Neuronal stem cell (in vitro differentiated cells): ENCODE measurements at regions not wholly inside any gene's neighbourhood (a gene's known extent, or its start where the extent isn't known, plus 50 kb on each side); places are given as distances from the start of the nearest gene placed in this dataset.

Experiments
- DNase-seq: peaks from one replicate; pipeline ENCODE4 v3.0.0-alpha.2; 2013; ENCODE audit warnings: low spot score
- H2AFZ ChIP-seq: one replicate; pipeline ENCODE4 v1.6.1; 2013; ENCODE audit warnings: mild to moderate bottlenecking, low read length, inconsistent platforms
- H2AK5ac ChIP-seq: 2 replicates; pipeline ENCODE4 v1.6.1; 2013; ENCODE audit warnings: low read depth, mild to moderate bottlenecking, inconsistent platforms, low read length, moderate library complexity, mixed read lengths
- H2BK120ac ChIP-seq: 2 replicates; pipeline ENCODE4 v1.6.1; 2013; ENCODE audit warnings: low read depth, mild to moderate bottlenecking, inconsistent platforms, low read length, moderate library complexity, mixed read lengths
- H2BK12ac ChIP-seq: one replicate; pipeline ENCODE4 v1.6.1; 2013; ENCODE audit warnings: low read length, inconsistent platforms
- H2BK15ac ChIP-seq: 2 replicates; pipeline ENCODE4 v1.6.1; 2013; ENCODE audit warnings: mild to moderate bottlenecking, low read length, inconsistent platforms, mixed read lengths
- H2BK5ac ChIP-seq: one replicate; pipeline ENCODE4 v1.6.1; 2013; ENCODE audit warnings: inconsistent platforms, mild to moderate bottlenecking, low read length, moderate library complexity
- H3K14ac ChIP-seq: one replicate; pipeline ENCODE4 v1.6.1; 2013; ENCODE audit warnings: low read length, inconsistent platforms
- H3K18ac ChIP-seq: 2 replicates; pipeline ENCODE4 v1.6.1; 2013; ENCODE audit warnings: low read length, inconsistent platforms
- H3K23ac ChIP-seq: 2 replicates; pipeline ENCODE4 v1.6.1; 2013; ENCODE audit warnings: low read depth, mild to moderate bottlenecking, mixed read lengths, low read length, inconsistent platforms; ENCODE audit not compliant: poor library complexity
- H3K27ac ChIP-seq: replicated peaks from 3 replicates; pipeline ENCODE4 v1.5.1; 2013; ENCODE audit warnings: low read length, inconsistent platforms
- H3K27me3 ChIP-seq, 3 experiments: 2 replicates each; pipeline ENCODE4 v1.6.1; 2013; ENCODE audit warnings: low read length in 3 of 3, mild to moderate bottlenecking in 2 of 3, inconsistent platforms in 1 of 3, low read depth in 1 of 3, mixed read lengths in 1 of 3, moderate library complexity in 1 of 3; ENCODE audit not compliant: control insufficient read depth in 3 of 3, insufficient read depth in 3 of 3
- H3K36me3 ChIP-seq, 2 donors: replicated peaks in 1 of 2; 2 replicates each; pipeline ENCODE4 v1.6.1; 2013; ENCODE audit warnings: low read length in 2 of 2; ENCODE audit not compliant: control insufficient read depth in 2 of 2, insufficient read depth in 2 of 2
- H3K4ac ChIP-seq: 2 replicates; pipeline ENCODE4 v1.6.1; 2013; ENCODE audit warnings: inconsistent platforms, mild to moderate bottlenecking, low read length, moderate library complexity
- H3K4me1 ChIP-seq, 2 donors: 1 replicate in 1 of 2; 2 replicates in 1 of 2; pipeline ENCODE4 v1.6.1; 2013; ENCODE audit warnings: low read length in 2 of 2, low read depth in 1 of 2; ENCODE audit not compliant: control insufficient read depth in 2 of 2, insufficient read depth in 1 of 2
- H3K4me2 ChIP-seq: one replicate; pipeline ENCODE4 v1.6.1; 2013; ENCODE audit warnings: mild to moderate bottlenecking, low read length, inconsistent platforms; ENCODE audit not compliant: insufficient read depth, poor library complexity, severe bottlenecking
- H3K4me3 ChIP-seq, 2 donors: 2 replicates each; pipeline ENCODE4 v1.5.1; 2013; ENCODE audit warnings: low read length in 2 of 2, mild to moderate bottlenecking in 2 of 2, inconsistent platforms in 1 of 2, moderate library complexity in 1 of 2
- H3K79me1 ChIP-seq: one replicate; pipeline ENCODE4 v1.6.1; 2013; ENCODE audit warnings: low read depth, mild to moderate bottlenecking, inconsistent platforms, low read length, moderate library complexity
- H3K9ac ChIP-seq: one replicate; pipeline ENCODE4 v1.6.1; 2013; ENCODE audit warnings: mild to moderate bottlenecking, low read depth, low read length, inconsistent platforms; ENCODE audit not compliant: poor library complexity
- H3K9me3 ChIP-seq, 2 donors: replicated peaks in 1 of 2; 2 replicates each; pipeline versions ENCODE3 to v1.6.1; 2013; ENCODE audit warnings: low read length in 2 of 2, mild to moderate bottlenecking in 2 of 2, inconsistent platforms in 1 of 2, low read depth in 1 of 2, mixed read lengths in 1 of 2, moderate library complexity in 1 of 2; ENCODE audit not compliant: control insufficient read depth in 2 of 2, insufficient read depth in 1 of 2
- H4K8ac ChIP-seq: one replicate; pipeline ENCODE4 v1.6.1; 2013; ENCODE audit warnings: low read depth, mild to moderate bottlenecking, inconsistent platforms, low read length, moderate library complexity
- H4K91ac ChIP-seq: one replicate; pipeline ENCODE4 v1.6.1; 2013; ENCODE audit warnings: low read length, low read depth, mild to moderate bottlenecking, inconsistent platforms; ENCODE audit not compliant: poor library complexity
- WGBS, 2 donors: extraction: QIAGEN DNeasy Blood & Tissue Kit; methylation state at CpG; one replicate each; pipeline ENCODE4 v1.1.7; 2013; ENCODE audit warnings: missing lambda C conversion rate in 2 of 2, mixed read lengths in 1 of 2; ENCODE audit not compliant: insufficient read length in 2 of 2, insufficient replicate concordance in 1 of 2; ENCODE audit errors: extremely low coverage in 2 of 2; 5-methylcytosine and 5-hydroxymethylcytosine counted together

GRCh38 chr14:66046035-66046434, 440.1 kb upstream of the CCDC196 start:
- H3K27ac ChIP-seq, result no peak overlapping the region
- no peak overlapping the region for H4K91ac ChIP-seq
- no peak overlapping the region for H3K23ac ChIP-seq
- H2AK5ac ChIP-seq, result no peak overlapping the region
- H2BK5ac ChIP-seq, result no peak overlapping the region
- H3K18ac ChIP-seq, result no peak overlapping the region
- H2BK15ac ChIP-seq, result no peak overlapping the region
- peaks cover 0 to 12% of the 10 kb centered on the region in 2 donors for H3K4me1 ChIP-seq
- no peak overlapping the region for H2BK120ac ChIP-seq
- H3K4me2 ChIP-seq, result no peak overlapping the region
- no peak for DNase-seq
- H3K9me3 ChIP-seq, result no peaks in the 10 kb centered on the region
- no CpG with 5 or more reads among the region's 1 CpG for WGBS, 2 donors
- H3K9ac ChIP-seq, result no peak overlapping the region
- H3K27me3 ChIP-seq, result no peaks in the 10 kb centered on the region
- H2AFZ ChIP-seq, result peak overlapping the region; percentile 76
- no peaks in the 10 kb centered on the region for H3K79me1 ChIP-seq
- no peaks in the 10 kb centered on the region for H3K36me3 ChIP-seq
- H3K14ac ChIP-seq, result no peak overlapping the region
- no peak overlapping the region for H4K8ac ChIP-seq
- no peak overlapping the region for H3K4me3 ChIP-seq
- H3K4ac ChIP-seq, result no peak overlapping the region
- no peak overlapping the region for H2BK12ac ChIP-seq

GRCh38 chr14:66046591-66046990, 439.6 kb upstream of the CCDC196 start:
- Histone ChIP-seq H3K36me3 (no peaks in the 10 kb centered on the region), H4K91ac (no peak overlapping the region), H4K8ac (no peak overlapping the region), H2AFZ (peak overlapping the region; percentile 76), H2BK120ac (no peak overlapping the region), H2BK15ac (no peak overlapping the region), H3K4me1 (peaks cover 0 to 12% of the 10 kb centered on the region in 2 donors), H3K4me2 (no peak overlapping the region), H2BK12ac (no peak overlapping the region), H2BK5ac (no peak overlapping the region), H3K23ac (no peak overlapping the region), H3K79me1 (no peaks in the 10 kb centered on the region), H3K18ac (no peak overlapping the region), H2AK5ac (no peak overlapping the region), H3K27ac (no peak overlapping the region), H3K9me3 (no peaks in the 10 kb centered on the region), H3K27me3 (no peaks in the 10 kb centered on the region), H3K4me3 (no peak overlapping the region), H3K4ac (no peak overlapping the region), H3K14ac (no peak overlapping the region), H3K9ac (no peak overlapping the region)
- WGBS, 2 donors, result no CpG with 5 or more reads among the region's 1 CpG
- no peak for DNase-seq

- peaks cover 0 to 4% of the 10 kb centered on the region in 2 donors for H3K9me3 ChIP-seq
Observed at GRCh38 chr14:66056268-66056907, 429.8 kb upstream of the CCDC196 start.

GRCh38 chr14:66056926-66057552, 429.1 kb upstream of the CCDC196 start:
- no peak overlapping the region for H3K4me2 ChIP-seq
- H2AFZ ChIP-seq, result no peak overlapping the region
- no peak overlapping the region for H3K27ac ChIP-seq

More at GRCh38 chr14:66056268-66056907, 429.8 kb upstream of the CCDC196 start:
- Histone ChIP-seq H2AFZ (no peak overlapping the region), H3K36me3 (peaks cover 0 to 2% of the 10 kb centered on the region in 2 donors), H3K18ac (no peak overlapping the region), H3K27me3 (no peaks in the 10 kb centered on the region), H4K91ac (no peak overlapping the region), H3K79me1 (no peaks in the 10 kb centered on the region), H3K4me3 (no peak overlapping the region), H3K14ac (no peak overlapping the region), H2BK120ac (no peak overlapping the region), H2AK5ac (no peak overlapping the region), H2BK5ac (no peak overlapping the region), H3K23ac (no peak overlapping the region), H3K4me1 (peaks cover 0 to 1% of the 10 kb centered on the region in 2 donors), H4K8ac (no peak overlapping the region), H2BK12ac (no peak overlapping the region), H3K4me2 (no peak overlapping the region), H2BK15ac (no peak overlapping the region), H3K4ac (no peak overlapping the region), H3K27ac (no peak overlapping the region), H3K9ac (no peak overlapping the region)
- no peak for DNase-seq
- whole genome bisulfite sequencing, 2 donors, result no CpG with 5 or more reads among the region's 5 CpGs

More at GRCh38 chr14:66056926-66057552, 429.1 kb upstream of the CCDC196 start:
- H3K14ac ChIP-seq, result no peak overlapping the region
- peaks cover 0 to 1% of the 10 kb centered on the region in 2 donors for H3K4me1 ChIP-seq
- H2BK15ac ChIP-seq, result no peak overlapping the region
- peaks cover 0 to 4% of the 10 kb centered on the region in 2 donors for H3K9me3 ChIP-seq
- no peaks in the 10 kb centered on the region for H3K79me1 ChIP-seq
- H3K23ac ChIP-seq, result no peak overlapping the region
- no peak overlapping the region for H3K9ac ChIP-seq
- H3K4ac ChIP-seq, result no peak overlapping the region
- no CpG with 5 or more reads among the region's 1 CpG for WGBS, 2 donors
- DNase-seq, result no peak
- no peak overlapping the region for H4K8ac ChIP-seq
- H4K91ac ChIP-seq, result no peak overlapping the region
- no peak overlapping the region for H2BK12ac ChIP-seq
- peak overlapping the region; percentile 38 for H2AK5ac ChIP-seq
- no peak overlapping the region for H2BK120ac ChIP-seq
- no peaks in the 10 kb centered on the region for H3K27me3 ChIP-seq
- peaks cover 0 to 2% of the 10 kb centered on the region in 2 donors for H3K36me3 ChIP-seq
- H3K4me3 ChIP-seq, result no peak overlapping the region
- H3K18ac ChIP-seq, result no peak overlapping the region
- H2BK5ac ChIP-seq, result no peak overlapping the region
